GM06990 (cell line): ENCODE measurements at regions not wholly inside any gene's neighbourhood (a gene's known extent, or its start where the extent isn't known, plus 50 kb on each side); places are given as distances from the start of the nearest gene placed in this dataset.

Experiments used
- DNase-seq: peaks from one replicate; pipeline ENCODE4 v3.0.0-alpha.2; 2011; ENCODE audit not compliant: insufficient read length; ENCODE audit errors: extremely low read depth
- H3K27me3 ChIP-seq: replicated peaks from 2 replicates; pipeline ENCODE4 v1.6.0; 2011; ENCODE audit warnings: low read length; ENCODE audit not compliant: control insufficient read depth, insufficient read depth
- H3K36me3 ChIP-seq: 2 replicates; pipeline ENCODE4 v1.5.1; 2011; ENCODE audit warnings: low read length; ENCODE audit not compliant: control insufficient read depth, insufficient read depth
- H3K4me3 ChIP-seq: replicated peaks from 2 replicates; pipeline ENCODE4 v1.5.1; 2011; ENCODE audit warnings: low read depth, mild to moderate bottlenecking, control low read depth, low read length
- TF ChIP-seq, protein P1 (sequence below): IDR thresholded peaks from 2 replicates; pipeline ENCODE4 v1.5.1; 2011; ENCODE audit warnings: low read length, control low read depth, mild to moderate bottlenecking, inconsistent platforms; ENCODE audit not compliant: insufficient read depth, poor library complexity, severe bottlenecking

DNA sequence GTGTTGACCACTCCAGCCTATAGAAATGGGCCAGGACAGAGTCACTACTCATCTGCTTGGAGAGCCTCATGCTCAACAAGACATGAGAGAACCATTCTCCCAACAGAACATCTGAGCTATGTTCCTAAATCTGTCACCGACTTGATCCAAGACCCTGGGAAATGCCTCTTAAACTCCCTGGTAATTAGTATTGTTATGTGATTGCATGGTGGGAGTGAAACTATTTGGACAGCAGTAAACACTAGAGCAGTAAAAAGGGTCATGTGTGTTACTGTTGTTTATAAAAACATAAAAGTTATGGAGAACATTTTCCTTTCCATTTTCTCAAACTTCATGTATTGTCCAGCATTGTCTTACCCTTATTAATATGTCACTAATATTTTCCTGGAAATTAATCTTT is 369.8 kb upstream of the FAT3 start:
- H3K36me3 ChIP-seq: no peaks in the 10 kb centered on the region
- no peak overlapping the region for H3K4me3 ChIP-seq
- no peaks in the 10 kb centered on the region for H3K27me3 ChIP-seq

DNA sequence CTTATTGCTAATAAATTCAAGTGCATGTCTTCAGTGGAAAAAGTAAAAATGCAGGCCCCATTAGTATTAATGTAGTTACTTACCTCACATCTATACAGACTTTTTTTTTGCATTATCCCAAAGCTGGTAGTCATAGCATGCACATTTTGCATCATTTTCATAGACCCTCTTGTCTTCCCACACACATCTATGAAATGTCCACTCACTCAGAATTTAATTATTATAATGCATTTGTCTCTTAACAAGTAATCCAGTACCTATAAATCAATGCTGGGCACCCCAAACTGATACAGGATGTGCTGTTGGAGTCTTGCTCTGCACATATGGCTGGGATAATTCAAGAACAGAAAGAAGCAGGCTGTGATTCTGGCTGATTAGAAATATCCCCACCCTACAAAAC is 370.4 kb upstream of the FAT3 start:
- Histone ChIP-seq H3K36me3 (no peaks in the 10 kb centered on the region), H3K27me3 (no peaks in the 10 kb centered on the region), H3K4me3 (no peak overlapping the region)
- DNase-seq: no peak
- TF ChIP-seq, protein P1, sequence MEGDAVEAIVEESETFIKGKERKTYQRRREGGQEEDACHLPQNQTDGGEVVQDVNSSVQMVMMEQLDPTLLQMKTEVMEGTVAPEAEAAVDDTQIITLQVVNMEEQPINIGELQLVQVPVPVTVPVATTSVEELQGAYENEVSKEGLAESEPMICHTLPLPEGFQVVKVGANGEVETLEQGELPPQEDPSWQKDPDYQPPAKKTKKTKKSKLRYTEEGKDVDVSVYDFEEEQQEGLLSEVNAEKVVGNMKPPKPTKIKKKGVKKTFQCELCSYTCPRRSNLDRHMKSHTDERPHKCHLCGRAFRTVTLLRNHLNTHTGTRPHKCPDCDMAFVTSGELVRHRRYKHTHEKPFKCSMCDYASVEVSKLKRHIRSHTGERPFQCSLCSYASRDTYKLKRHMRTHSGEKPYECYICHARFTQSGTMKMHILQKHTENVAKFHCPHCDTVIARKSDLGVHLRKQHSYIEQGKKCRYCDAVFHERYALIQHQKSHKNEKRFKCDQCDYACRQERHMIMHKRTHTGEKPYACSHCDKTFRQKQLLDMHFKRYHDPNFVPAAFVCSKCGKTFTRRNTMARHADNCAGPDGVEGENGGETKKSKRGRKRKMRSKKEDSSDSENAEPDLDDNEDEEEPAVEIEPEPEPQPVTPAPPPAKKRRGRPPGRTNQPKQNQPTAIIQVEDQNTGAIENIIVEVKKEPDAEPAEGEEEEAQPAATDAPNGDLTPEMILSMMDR: no peak

More for the DNA sequence above, 369.8 kb upstream of the FAT3 start:
- TF ChIP-seq, protein P1: no peak
- no peak for DNase-seq

DNA sequence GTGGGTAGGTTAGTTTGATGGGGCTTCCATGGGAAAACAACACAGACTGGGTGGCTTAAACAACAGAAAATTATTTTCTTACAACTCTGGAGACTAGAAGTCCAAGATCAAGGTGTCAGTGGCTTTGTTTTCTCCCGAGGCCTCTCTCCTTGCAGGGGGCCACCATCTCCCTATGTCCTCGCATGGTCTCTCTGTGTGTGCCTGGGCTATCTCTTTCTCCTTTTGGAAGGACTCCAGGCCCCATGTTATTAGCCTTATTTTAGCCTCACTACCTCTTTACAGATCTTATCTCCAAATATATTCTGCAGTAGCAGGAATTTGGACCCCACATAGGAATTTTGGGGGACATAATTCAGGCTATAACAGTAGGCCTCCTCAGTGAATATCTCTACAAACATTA is 372.7 kb upstream of the FAT3 start:
- Histone ChIP-seq H3K36me3 (no peaks in the 10 kb centered on the region), H3K4me3 (no peak overlapping the region), H3K27me3 (no peaks in the 10 kb centered on the region)
- DNase-seq: no peak
- TF ChIP-seq, protein P1: no peak

DNA sequence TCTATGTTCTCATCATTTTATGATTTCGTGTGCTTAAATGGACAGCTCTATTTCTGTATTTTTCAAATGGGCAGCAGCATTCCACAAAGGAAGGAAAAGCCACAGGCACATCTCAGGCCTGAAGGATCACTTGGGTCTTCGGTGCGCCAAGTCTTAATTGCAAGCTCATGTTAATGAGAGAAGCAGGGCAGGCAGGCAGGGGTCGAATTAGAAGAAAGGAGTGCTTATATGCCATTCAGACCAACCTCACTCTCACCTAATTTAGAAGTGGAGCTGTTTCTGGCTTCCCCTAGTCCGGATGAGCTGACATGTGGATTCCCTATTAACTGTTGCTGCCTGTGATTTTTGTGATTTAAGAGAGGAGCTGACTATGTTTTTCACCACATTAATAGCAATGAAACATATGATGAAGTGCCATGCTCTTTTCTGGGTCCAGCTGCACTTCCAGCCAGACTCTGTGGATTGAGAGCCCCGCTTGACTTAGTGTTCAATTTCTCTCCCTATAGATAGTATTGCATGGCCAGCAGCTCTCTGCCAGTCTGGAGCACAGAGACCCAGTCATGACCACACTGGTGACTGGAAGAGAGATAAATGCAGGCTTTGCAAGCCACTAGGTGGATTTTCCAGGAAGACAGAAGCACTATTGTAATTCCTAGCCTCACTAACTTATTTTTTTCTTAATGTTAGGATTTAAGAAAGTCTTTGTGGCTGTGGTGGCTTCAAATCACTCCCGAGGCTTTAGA is 373.9 kb upstream of the FAT3 start:
- Histone ChIP-seq H3K27me3 (no peaks in the 10 kb centered on the region), H3K4me3 (no peak overlapping the region), H3K36me3 (no peaks in the 10 kb centered on the region)
- DNase-seq: no peak
- TF ChIP-seq, protein P1: no peak

DNA sequence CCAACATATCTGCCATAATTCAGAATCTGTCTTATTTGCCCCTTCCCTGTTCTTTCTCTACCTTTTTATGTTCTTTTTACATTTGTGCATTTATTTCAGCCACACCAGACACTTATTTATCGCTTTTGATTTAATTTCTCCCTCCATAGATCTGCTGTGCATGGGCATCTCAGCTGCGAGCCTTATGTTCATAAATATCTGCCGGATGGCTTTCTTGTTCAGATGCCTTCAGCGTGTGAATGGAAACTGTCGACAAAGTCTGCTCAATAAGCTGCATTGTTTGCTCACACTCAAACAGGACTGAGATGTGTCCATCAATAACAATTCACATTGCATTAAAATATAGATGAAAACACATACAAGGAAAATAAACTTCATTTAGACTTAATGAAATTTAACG is 374.6 kb upstream of the FAT3 start:
- DNase-seq: no peak
- TF ChIP-seq, protein P1: no peak

DNA sequence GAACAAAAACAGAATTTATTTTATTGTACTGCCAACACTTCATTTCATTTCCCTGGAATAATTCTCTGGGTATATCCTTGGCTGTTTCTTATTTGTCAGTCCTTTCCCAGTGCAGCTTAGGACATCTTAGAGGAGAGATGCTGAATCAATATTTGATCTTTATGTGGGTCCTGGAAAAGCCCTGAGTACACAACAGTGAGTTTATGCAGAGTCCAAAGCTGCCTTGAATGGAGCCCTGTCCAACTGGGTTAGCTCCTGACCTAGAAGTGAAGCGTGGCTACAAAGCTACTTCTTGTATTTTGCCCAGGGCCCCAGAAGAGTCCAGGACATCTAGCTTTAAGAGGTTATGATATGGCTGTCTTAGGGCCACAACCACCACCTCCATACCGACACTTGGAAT is 378.0 kb upstream of the FAT3 start:
- no peak for DNase-seq
- Histone ChIP-seq H3K27me3 (no peaks in the 10 kb centered on the region), H3K36me3 (no peaks in the 10 kb centered on the region), H3K4me3 (no peak overlapping the region)
- TF ChIP-seq, protein P1: no peak

More for the DNA sequence above, 374.6 kb upstream of the FAT3 start:
- H3K4me3 ChIP-seq: no peak overlapping the region
- H3K27me3 ChIP-seq: no peaks in the 10 kb centered on the region
- H3K36me3 ChIP-seq: no peaks in the 10 kb centered on the region
